Nephron progenitor cell (in vitro differentiated cells): ENCODE measurements at regions not wholly inside any gene's neighbourhood (a gene's known extent, or its start where the extent isn't known, plus 50 kb on each side); places are given as distances from the start of the nearest gene placed in this dataset.

Source experiments
- DNase-seq: peaks from one replicate; pipeline ENCODE4 v3.0.0; 2021
- H3K27ac Mint-ChIP-seq: 2 replicates; pipeline ENCODE4 v1.8.0; 2021; ENCODE audit warnings: mild to moderate bottlenecking, moderate library complexity, mixed read lengths
- H3K27me3 Mint-ChIP-seq: 2 replicates; pipeline ENCODE4 v1.8.0; 2021; ENCODE audit warnings: mild to moderate bottlenecking, low read depth, mixed read lengths; ENCODE audit not compliant: poor library complexity
- H3K36me3 Mint-ChIP-seq: 2 replicates; pipeline ENCODE4 v1.8.0; 2021; ENCODE audit warnings: low read depth, mixed read lengths
- H3K4me1 Mint-ChIP-seq: 2 replicates; pipeline ENCODE4 v1.8.0; 2021; ENCODE audit warnings: mixed read lengths
- H3K4me3 Mint-ChIP-seq: 2 replicates; pipeline ENCODE4 v1.8.0; 2021; ENCODE audit warnings: mild to moderate bottlenecking, moderate library complexity, mixed read lengths
- H3K9me3 Mint-ChIP-seq: 2 replicates; pipeline ENCODE4 v1.8.0; 2021; ENCODE audit warnings: mild to moderate bottlenecking, moderate library complexity, mixed read lengths
- CTCF ChIP-seq: fragments of 200-600 bp; sonication (generic); IDR thresholded peaks from 2 replicates; pipeline ENCODE4 v1.5.0; 2021; ENCODE audit warnings: antibody characterized with exemption

GRCh38 chr4:35216636-35217035 lies 1027.7 kb downstream of the ARAP2 start:
- no peak overlapping the region for H3K4me3 Mint-ChIP-seq
- H3K4me1 Mint-ChIP-seq: no peaks in the 10 kb centered on the region
- no peaks in the 10 kb centered on the region for H3K36me3 Mint-ChIP-seq
- no peak for TF ChIP-seq CTCF
- no peaks in the 10 kb centered on the region for H3K9me3 Mint-ChIP-seq
- H3K27me3 Mint-ChIP-seq: no peaks in the 10 kb centered on the region
- DNase-seq: no peak
- H3K27ac Mint-ChIP-seq: no peak overlapping the region

GRCh38 chr4:35217331-35217730 lies 1027.0 kb downstream of the ARAP2 start:
- TF ChIP-seq CTCF: no peak
- H3K36me3 Mint-ChIP-seq: no peaks in the 10 kb centered on the region
- no peaks in the 10 kb centered on the region for H3K27me3 Mint-ChIP-seq
- H3K4me1 Mint-ChIP-seq: no peaks in the 10 kb centered on the region
- no peak overlapping the region for H3K27ac Mint-ChIP-seq
- no peaks in the 10 kb centered on the region for H3K9me3 Mint-ChIP-seq
- no peak overlapping the region for H3K4me3 Mint-ChIP-seq
- no peak for DNase-seq

- no peaks in the 10 kb centered on the region for H3K9me3 Mint-ChIP-seq
- no peaks in the 10 kb centered on the region for H3K27me3 Mint-ChIP-seq
- H3K36me3 Mint-ChIP-seq: no peaks in the 10 kb centered on the region
- H3K27ac Mint-ChIP-seq: no peak overlapping the region
- no peak for DNase-seq
- H3K4me1 Mint-ChIP-seq: no peaks in the 10 kb centered on the region
- TF ChIP-seq CTCF: no peak
- no peak overlapping the region for H3K4me3 Mint-ChIP-seq
These were observed 1016.0 kb downstream of the ARAP2 start for GRCh38 chr4:35228313-35228712.

- Mint-ChIP-seq H3K9me3 (no peaks in the 10 kb centered on the region), H3K4me1 (no peaks in the 10 kb centered on the region), H3K27ac (no peak overlapping the region), H3K36me3 (no peaks in the 10 kb centered on the region), H3K27me3 (no peaks in the 10 kb centered on the region), H3K4me3 (no peak overlapping the region)
- TF ChIP-seq CTCF: no peak
- DNase-seq: no peak
These were observed 1015.3 kb downstream of the ARAP2 start for GRCh38 chr4:35229021-35229420.

- H3K9me3 Mint-ChIP-seq: peaks cover 7% of the 10 kb centered on the region
- no peak for DNase-seq
- TF ChIP-seq CTCF: no peak
- no peaks in the 10 kb centered on the region for H3K36me3 Mint-ChIP-seq
- H3K4me3 Mint-ChIP-seq: no peak overlapping the region
- H3K27ac Mint-ChIP-seq: no peak overlapping the region
- H3K27me3 Mint-ChIP-seq: peaks cover 2% of the 10 kb centered on the region
- H3K4me1 Mint-ChIP-seq: no peaks in the 10 kb centered on the region
These were observed 1006.4 kb downstream of the ARAP2 start for GRCh38 chr4:35237924-35238323.

- no peak for TF ChIP-seq CTCF
- H3K4me3 Mint-ChIP-seq: no peak overlapping the region
- H3K27me3 Mint-ChIP-seq: peaks cover 2% of the 10 kb centered on the region
- H3K36me3 Mint-ChIP-seq: no peaks in the 10 kb centered on the region
- DNase-seq: no peak
- H3K9me3 Mint-ChIP-seq: peaks cover 7% of the 10 kb centered on the region
- H3K27ac Mint-ChIP-seq: no peak overlapping the region
- no peaks in the 10 kb centered on the region for H3K4me1 Mint-ChIP-seq
These were observed 1005.5 kb downstream of the ARAP2 start for GRCh38 chr4:35238793-35239192.
